Nucleus accumbens (tissue), 56 donors: ENCODE measurements at regions not wholly inside any gene's neighbourhood (a gene's known extent, or its start where the extent isn't known, plus 50 kb on each side); places are given as distances from the start of the nearest gene placed in this dataset.
"Not testable (repeated sequence)": the region's sequence is repeated elsewhere in the genome, so short reads cannot be mapped to it uniquely, and the experiment has no call there.

Experiments used
- DNase-seq, 56 donors: peaks; one replicate each; lab custom pipeline; 2025; lab: John Stamatoyannopoulos, UW

GRCh38 chr1:96544051-96544830 is 177.3 kb upstream of the PTBP2 start:
- no peak for DNase-seq

GRCh38 chr1:96544831-96545221 is 176.8 kb upstream of the PTBP2 start:
- no peak for DNase-seq

- no peak for DNase-seq
Measured at GRCh38 chr1:96545935-96546656, 175.5 kb upstream of the PTBP2 start.

GRCh38 chr1:96550061-96550460 is 171.5 kb upstream of the PTBP2 start:
- no peak for DNase-seq

GRCh38 chr1:96552451-96552850 is 169.1 kb upstream of the PTBP2 start:
- no peak for DNase-seq

- no peak for DNase-seq
Measured at GRCh38 chr1:96553811-96554210, 167.8 kb upstream of the PTBP2 start.

GRCh38 chr1:96554364-96554763 is 167.2 kb upstream of the PTBP2 start:
- no peak for DNase-seq

GRCh38 chr1:96557336-96557735 is 164.2 kb upstream of the PTBP2 start:
- DNase-seq: no peak

- no peak for DNase-seq
Measured at GRCh38 chr1:96558635-96559034, 162.9 kb upstream of the PTBP2 start.

GRCh38 chr1:96559181-96559580 is 162.4 kb upstream of the PTBP2 start:
- no peak for DNase-seq

- DNase-seq: no peak
Measured at GRCh38 chr1:96559707-96560596, 161.6 kb upstream of the PTBP2 start.

GRCh38 chr1:96562094-96562493 is 159.5 kb upstream of the PTBP2 start:
- no peak for DNase-seq

- not testable (repeated sequence) for DNase-seq
Measured at GRCh38 chr1:96564401-96564800, 157.2 kb upstream of the PTBP2 start.

GRCh38 chr1:96565546-96565945 is 156.0 kb upstream of the PTBP2 start:
- no peak for DNase-seq

- no peak for DNase-seq
Measured at GRCh38 chr1:96568639-96569038, 152.9 kb upstream of the PTBP2 start.

- no peak for DNase-seq
Measured at GRCh38 chr1:96569288-96569687, 152.3 kb upstream of the PTBP2 start.

- no peak for DNase-seq
Measured at GRCh38 chr1:96579636-96580035, 141.9 kb upstream of the PTBP2 start.

- no peak for DNase-seq
Measured at GRCh38 chr1:96580920-96581319, 140.7 kb upstream of the PTBP2 start.

GRCh38 chr1:96581772-96582171 is 139.8 kb upstream of the PTBP2 start:
- DNase-seq: no peak

GRCh38 chr1:96583903-96584302 is 137.7 kb upstream of the PTBP2 start:
- DNase-seq: no peak

GRCh38 chr1:96587222-96587621 is 134.4 kb upstream of the PTBP2 start:
- DNase-seq: no peak
